Endothelial cell of umbilical vein (primary cell): ENCODE measurements at regions not wholly inside any gene's neighbourhood (a gene's known extent, or its start where the extent isn't known, plus 50 kb on each side); places are given as distances from the start of the nearest gene placed in this dataset.

Experiments used
- BruUV-seq: library from RNA; stranded (reverse); fragments of 400-500 nt; replicated peaks from 2 replicates; lab custom pipeline; 2021; lab: Mats Ljungman, UMichigan
- CTCF ChIA-PET: fragments of 300-600, 350-600 bp; sonication (Branson Sonifier 250); formaldehyde crosslinking; loops from one replicate; lab custom pipeline; 2021; ENCODE audit warnings: antibody characterized with exemption, inconsistent platforms; lab: Charles Lee
- POLR2A ChIA-PET: fragments of 300-600, 350-600 bp; sonication (Branson Sonifier 250); formaldehyde crosslinking; loops from one replicate; lab custom pipeline; 2021; ENCODE audit warnings: antibody characterized with exemption, inconsistent platforms; lab: Charles Lee
- DNase-seq: peaks from one replicate; pipeline ENCODE4 v3.0.0-alpha.2; 2011; ENCODE audit warnings: low read depth, low spot score
- FAIRE-seq: peaks from 2 replicates; lab custom pipeline; 2011; peaks lifted over from hg19 to GRCh38; lab: Jason Lieb, UNC
- H2AFZ ChIP-seq: 2 replicates; pipeline ENCODE4 v1.6.0; 2012; ENCODE audit warnings: low read depth, low read length, control low read depth, inconsistent platforms
- H3K27ac ChIP-seq: 2 replicates; pipeline ENCODE4 v1.5.1; 2011; ENCODE audit warnings: low read depth, mild to moderate bottlenecking, control low read depth, low read length, moderate library complexity; ENCODE audit not compliant: insufficient read depth
- H3K27me3 ChIP-seq, 2 experiments: 2 replicates each; pipeline versions ENCODE4 v1.6.0 to v1.6.1; 2011; ENCODE audit warnings: low read length in 2 of 2, mixed read lengths in 1 of 2; ENCODE audit not compliant: control insufficient read depth in 2 of 2, insufficient read depth in 2 of 2
- H3K36me3 ChIP-seq, 2 experiments: 2 replicates in 1 of 2; 3 replicates in 1 of 2; pipeline ENCODE4 v1.5.1; 2011; ENCODE audit warnings: low read length in 2 of 2, mild to moderate bottlenecking in 1 of 2, moderate library complexity in 1 of 2; ENCODE audit not compliant: control insufficient read depth in 2 of 2, insufficient read depth in 2 of 2; ENCODE audit errors: extremely low read depth in 1 of 2
- H3K4me1 ChIP-seq: 3 replicates; pipeline ENCODE4 v1.5.1; 2011; ENCODE audit warnings: mild to moderate bottlenecking, low read length; ENCODE audit not compliant: control insufficient read depth, insufficient read depth; ENCODE audit errors: extremely low read depth
- H3K4me2 ChIP-seq: 2 replicates; pipeline ENCODE4 v1.6.1; 2011; ENCODE audit warnings: low read length, control low read depth, mixed read lengths; ENCODE audit not compliant: insufficient read depth
- H3K4me3 ChIP-seq, 3 experiments: fragments of 200-600 bp in 1 of 3; sonication (generic), shearing (Covaris generic) in 1 of 3; replicated peaks in 1 of 3; 2 replicates each; pipeline ENCODE4 v1.5.1; 2011 to 2016; ENCODE audit warnings: control low read depth in 3 of 3, low read length in 3 of 3, mild to moderate bottlenecking in 2 of 3, inconsistent platforms in 1 of 3, low read depth in 1 of 3, moderate library complexity in 1 of 3; ENCODE audit not compliant: insufficient read depth in 1 of 3
- H3K79me2 ChIP-seq: 2 replicates; pipeline ENCODE4 v1.6.0; 2012; ENCODE audit warnings: low read length, inconsistent platforms; ENCODE audit not compliant: control insufficient read depth, insufficient read depth
- H3K9ac ChIP-seq: replicated peaks from 2 replicates; pipeline ENCODE3; 2011; ENCODE audit warnings: low read length, control low read depth; ENCODE audit not compliant: insufficient read depth; ENCODE audit errors: extremely low read depth
- H3K9me1 ChIP-seq: replicated peaks from 3 replicates; pipeline ENCODE4 v1.6.0; 2011; ENCODE audit warnings: mild to moderate bottlenecking, low read length; ENCODE audit not compliant: control insufficient read depth, insufficient read depth; ENCODE audit errors: extremely low read depth
- H3K9me3 ChIP-seq: replicated peaks from 2 replicates; pipeline ENCODE4 v1.5.1; 2012; ENCODE audit warnings: low read length, inconsistent platforms; ENCODE audit not compliant: control insufficient read depth, insufficient read depth
- H4K20me1 ChIP-seq: replicated peaks from 2 replicates; pipeline ENCODE3; 2011; ENCODE audit warnings: mild to moderate bottlenecking, low read length; ENCODE audit not compliant: control insufficient read depth, insufficient read depth; ENCODE audit errors: extremely low read depth
- CTCF ChIP-seq, 2 donors: IDR thresholded peaks; 1 replicate in 1 of 2; 2 replicates in 1 of 2; pipeline ENCODE4 v1.5.1; 2011; ENCODE audit warnings: low read length in 2 of 2, mild to moderate bottlenecking in 2 of 2, moderate library complexity in 2 of 2, control low read depth in 1 of 2, inconsistent platforms in 1 of 2, low read depth in 1 of 2; ENCODE audit not compliant: insufficient read depth in 1 of 2; ENCODE audit errors: extremely low read depth in 1 of 2
- EZH2 ChIP-seq: IDR thresholded peaks from 2 replicates; pipeline ENCODE4 v1.6.1; 2012; ENCODE audit warnings: borderline replicate concordance, low read depth, mild to moderate bottlenecking, moderate library complexity, low read length, inconsistent platforms; ENCODE audit not compliant: severe bottlenecking
- FOS ChIP-seq: IDR thresholded peaks from 2 replicates; pipeline ENCODE4 v1.6.1; 2011; ENCODE audit warnings: mild to moderate bottlenecking, low read length, moderate library complexity, borderline replicate concordance; ENCODE audit not compliant: insufficient read depth
- GATA2 ChIP-seq: IDR thresholded peaks from 2 replicates; pipeline ENCODE4 v1.7.0; 2011; ENCODE audit warnings: low read depth, mild to moderate bottlenecking, moderate library complexity, mixed read lengths, low read length; ENCODE audit not compliant: insufficient read length, insufficient read depth
- JUN ChIP-seq: IDR thresholded peaks from 2 replicates; pipeline ENCODE4 v1.6.1; 2011; ENCODE audit warnings: borderline replicate concordance, low read depth; ENCODE audit not compliant: insufficient read length, insufficient read depth
- MAX ChIP-seq: IDR thresholded peaks from 2 replicates; pipeline ENCODE4 v1.6.1; 2011; ENCODE audit not compliant: insufficient read depth, insufficient read length
- MYC ChIP-seq: IDR thresholded peaks from one replicate; pipeline ENCODE4 v1.6.1; 2011; ENCODE audit warnings: mild to moderate bottlenecking, low read depth, low read length
- POLR2A ChIP-seq: IDR thresholded peaks from 2 replicates; pipeline ENCODE4 v1.6.1; 2012; ENCODE audit warnings: low read depth, mild to moderate bottlenecking, control low read depth, low read length
- POLR2AphosphoS5 ChIP-seq: IDR thresholded peaks from 2 replicates; pipeline ENCODE4 v1.6.1; 2012; ENCODE audit warnings: low read depth, mild to moderate bottlenecking, control low read depth, low read length, moderate library complexity; ENCODE audit not compliant: insufficient read depth
- dilution Hi-C: fragments of 300-500 bp; cut with MboI; formaldehyde crosslinking; loops from one replicate; pipeline ENCODE4 v1.15.0; 2019; ENCODE audit warnings: low sequenced_read_pairs; ENCODE audit not compliant: extremely low pct_ligation_motif_present
- intact Hi-C: fragments of 100-400 bp; cut with micrococcal nuclease; formaldehyde crosslinking; loops from one replicate; pipeline ENCODE4 v1.10.0; 2022

- no peaks in the 10 kb centered on the region for H3K79me2 ChIP-seq
- H3K4me2 ChIP-seq: no peak overlapping the region
- no peak overlapping the region for H3K9ac ChIP-seq
- no peak overlapping the region for H3K27ac ChIP-seq
- H3K9me3 ChIP-seq: no peaks in the 10 kb centered on the region
- H3K4me1 ChIP-seq: no peaks in the 10 kb centered on the region
- H4K20me1 ChIP-seq: no peaks in the 10 kb centered on the region
- no TSS peak for BruUV-seq
- H2AFZ ChIP-seq: no peak overlapping the region
- DNase-seq (no peak), FAIRE-seq (no peak)
- no peaks in the 10 kb centered on the region for H3K36me3 ChIP-seq
- intact Hi-C loops: loop anchor here (5.0 kb wide), 1 partner anchor 499 kb away; no protein-coding TSS in a partner anchor
- POLR2A ChIA-PET: no interaction called here
- dilution Hi-C loops: no loop called here
- TF ChIP-seq EZH2: no peak
- TF ChIP-seq JUN: no peak
- no peak for TF ChIP-seq POLR2A
- no peak for TF ChIP-seq FOS
- no peak for TF ChIP-seq CTCF (IDR thresholded peaks at IDR 0.05; ENCODE audit: extremely low read depth in 1 of 2, insufficient read depth in 1 of 2, low read depth in 1 of 2, low read length in 2 of 2)
- no peak for TF ChIP-seq GATA2
- no peak for TF ChIP-seq MAX
- TF ChIP-seq POLR2AphosphoS5: no peak
- no peak for TF ChIP-seq MYC
- H3K27me3 ChIP-seq: no peaks in the 10 kb centered on the region
- CTCF ChIA-PET: interaction anchor here (0.6 to 1.5 kb wide), 5 partner anchors 9 to 689 kb away, joined by 3 to 16 read pairs (median 4); no protein-coding TSS in a partner anchor
- H3K9me1 ChIP-seq: no peaks in the 10 kb centered on the region
- no peak overlapping the region for H3K4me3 ChIP-seq
These were observed 132.1 kb upstream of the SLC30A5 start for GRCh38 chr5:68961762-68962161.
